ENCODE measurements at regions not wholly inside any gene's neighbourhood (a gene's known extent, or its start where the extent isn't known, plus 50 kb on each side); places are given as distances from the start of the nearest gene placed in this dataset.
"Not testable (repeated sequence)": the region's sequence is repeated elsewhere in the genome, so short reads cannot be mapped to it uniquely, and the experiment has no call there.

DNA sequence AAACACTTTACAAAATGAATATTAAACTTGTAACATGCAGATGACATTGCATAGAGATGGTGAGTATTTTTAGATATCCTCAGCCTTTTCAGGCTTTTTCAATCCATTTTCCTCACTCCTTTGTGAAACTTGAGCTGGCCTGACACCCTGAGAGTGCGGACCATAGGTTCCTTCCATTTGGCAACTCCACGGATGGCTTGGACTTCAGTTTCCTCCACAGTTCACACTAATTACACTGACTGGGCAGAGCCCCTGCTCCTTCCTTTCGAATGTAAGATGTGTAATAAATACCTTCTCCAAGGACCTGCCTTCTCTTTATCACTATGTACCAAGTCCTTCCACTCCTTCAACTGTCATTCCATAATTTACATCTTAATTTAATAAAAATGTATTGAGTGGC, 141.7 kb upstream of the LRIG1 start:
- POLR2A ChIA-PET (ENCODE audit: unreplicated experiment): no interaction called here
- H3K27me3 ChIP-seq (ENCODE audit: low read length): no peaks in the 10 kb centered on the region
- no peak for ATAC-seq
- no peak overlapping the region for H3K9ac ChIP-seq (ENCODE audit: low read length)
- no peaks in the 10 kb centered on the region for H3K4me1 ChIP-seq (ENCODE audit: insufficient read depth, low read length)
- intact Hi-C loops (cut with micrococcal nuclease): no loop called here
- H4K20me1 ChIP-seq (ENCODE audit: low read length): no peaks in the 10 kb centered on the region
- no peaks in the 10 kb centered on the region for H3K9me3 ChIP-seq (ENCODE audit: low read length)
- no peaks in the 10 kb centered on the region for H3K9me2 ChIP-seq (replicated peaks; ENCODE audit: low read length)
- DNase-seq: no peak
- BruUV-seq (replicated peaks): no TSS peak
- CTCF ChIA-PET: no interaction called here
- no peaks in the 10 kb centered on the region for H3F3A ChIP-seq (ENCODE audit: low read length, unreplicated experiment)
- no peaks in the 10 kb centered on the region for H3K36me3 ChIP-seq (ENCODE audit: low read depth, low read length)
- H3K4me2 ChIP-seq (ENCODE audit: low read length): no peak overlapping the region
- H3K4me3 ChIP-seq (ENCODE audit: low read length): no peak overlapping the region
- TF ChIP-seq EZH2 (IDR thresholded peaks at IDR 0.05; ENCODE audit: low read length, unreplicated experiment): no peak
- TF ChIP-seq EZH2phosphoT487 (IDR thresholded peaks at IDR 0.05; ENCODE audit: borderline replicate concordance, low read length): no peak
- TF ChIP-seq, protein P1, sequence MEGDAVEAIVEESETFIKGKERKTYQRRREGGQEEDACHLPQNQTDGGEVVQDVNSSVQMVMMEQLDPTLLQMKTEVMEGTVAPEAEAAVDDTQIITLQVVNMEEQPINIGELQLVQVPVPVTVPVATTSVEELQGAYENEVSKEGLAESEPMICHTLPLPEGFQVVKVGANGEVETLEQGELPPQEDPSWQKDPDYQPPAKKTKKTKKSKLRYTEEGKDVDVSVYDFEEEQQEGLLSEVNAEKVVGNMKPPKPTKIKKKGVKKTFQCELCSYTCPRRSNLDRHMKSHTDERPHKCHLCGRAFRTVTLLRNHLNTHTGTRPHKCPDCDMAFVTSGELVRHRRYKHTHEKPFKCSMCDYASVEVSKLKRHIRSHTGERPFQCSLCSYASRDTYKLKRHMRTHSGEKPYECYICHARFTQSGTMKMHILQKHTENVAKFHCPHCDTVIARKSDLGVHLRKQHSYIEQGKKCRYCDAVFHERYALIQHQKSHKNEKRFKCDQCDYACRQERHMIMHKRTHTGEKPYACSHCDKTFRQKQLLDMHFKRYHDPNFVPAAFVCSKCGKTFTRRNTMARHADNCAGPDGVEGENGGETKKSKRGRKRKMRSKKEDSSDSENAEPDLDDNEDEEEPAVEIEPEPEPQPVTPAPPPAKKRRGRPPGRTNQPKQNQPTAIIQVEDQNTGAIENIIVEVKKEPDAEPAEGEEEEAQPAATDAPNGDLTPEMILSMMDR (conservative IDR thresholded peaks at IDR 0.05; ENCODE audit: low read depth, low read length): no peak
- no peaks in the 10 kb centered on the region for H3K79me2 ChIP-seq (ENCODE audit: low read length)
- H2AFZ ChIP-seq (ENCODE audit: low read length): no peak overlapping the region
- H3K27ac ChIP-seq (ENCODE audit: low read length): no peak overlapping the region

DNA sequence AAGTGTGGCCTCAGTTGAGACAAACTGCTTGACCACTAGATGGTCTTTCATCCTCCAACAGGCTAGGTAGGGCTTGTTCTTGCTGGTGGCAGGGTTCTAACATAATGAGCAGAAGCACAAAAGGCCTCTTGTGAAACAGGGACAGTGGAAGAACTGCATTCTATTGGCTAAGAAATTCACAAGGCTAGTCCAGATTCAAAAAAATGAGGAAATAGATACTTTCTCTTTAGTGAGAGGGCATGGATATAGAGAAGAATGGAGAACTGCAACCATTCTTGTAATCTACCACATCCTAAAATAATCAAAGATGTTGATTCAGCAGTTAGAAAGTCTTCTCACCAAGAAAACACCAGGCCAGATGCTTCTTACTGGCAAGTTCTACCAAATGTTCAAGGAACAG, 143.7 kb upstream of the LRIG1 start:
- Histone ChIP-seq H2AFZ (ENCODE audit: low read length) (no peak overlapping the region), H4K20me1 (ENCODE audit: low read length) (no peaks in the 10 kb centered on the region), H3K79me2 (ENCODE audit: low read length) (no peaks in the 10 kb centered on the region), H3K27ac (ENCODE audit: low read length) (no peak overlapping the region), H3K4me2 (ENCODE audit: low read length) (no peak overlapping the region), H3K9me2 (replicated peaks; ENCODE audit: low read length) (no peaks in the 10 kb centered on the region), H3K9me3 (ENCODE audit: low read length) (no peaks in the 10 kb centered on the region), H3K4me3 (ENCODE audit: low read length) (no peak overlapping the region), H3K4me1 (ENCODE audit: insufficient read depth, low read length) (no peaks in the 10 kb centered on the region), H3K9ac (ENCODE audit: low read length) (no peak overlapping the region), H3F3A (ENCODE audit: low read length, unreplicated experiment) (no peaks in the 10 kb centered on the region), H3K27me3 (ENCODE audit: low read length) (no peaks in the 10 kb centered on the region), H3K36me3 (ENCODE audit: low read depth, low read length) (no peaks in the 10 kb centered on the region)
- ChIA-PET POLR2A (ENCODE audit: unreplicated experiment) (no interaction called here), CTCF (no interaction called here)
- ATAC-seq: no peak
- BruUV-seq (replicated peaks): no TSS peak
- TF ChIP-seq, protein P1 (conservative IDR thresholded peaks at IDR 0.05; ENCODE audit: low read depth, low read length): no peak
- TF ChIP-seq EZH2phosphoT487 (IDR thresholded peaks at IDR 0.05; ENCODE audit: borderline replicate concordance, low read length) (no peak), EZH2 (IDR thresholded peaks at IDR 0.05; ENCODE audit: low read length, unreplicated experiment) (no peak)
- DNase-seq: no peak
- intact Hi-C loops (cut with micrococcal nuclease): no loop called here

DNA sequence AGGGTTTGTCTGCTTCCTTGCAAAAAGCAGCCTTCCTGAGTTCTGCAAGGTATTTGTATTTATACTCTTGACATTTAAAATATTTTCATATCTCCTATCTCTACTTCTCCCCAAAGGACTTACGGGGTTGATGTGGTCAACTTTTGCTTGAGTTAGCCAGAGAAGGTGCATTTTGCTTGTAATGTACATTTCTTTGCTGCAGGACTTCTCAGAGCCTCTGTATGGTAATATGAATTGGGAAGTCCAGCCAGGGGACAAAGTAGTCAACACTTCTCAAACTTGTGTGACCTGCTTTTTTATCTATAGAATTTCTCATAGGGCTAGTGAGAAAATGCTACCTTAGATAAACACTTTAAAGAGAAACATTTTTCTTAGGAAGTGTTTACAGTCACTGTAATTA, 148.2 kb upstream of the LRIG1 start:
- no peak overlapping the region for H2AFZ ChIP-seq (ENCODE audit: low read length)
- TF ChIP-seq, protein P1 (conservative IDR thresholded peaks at IDR 0.05; ENCODE audit: low read depth, low read length): no peak
- TF ChIP-seq EZH2phosphoT487 (IDR thresholded peaks at IDR 0.05; ENCODE audit: borderline replicate concordance, low read length) (no peak), EZH2 (IDR thresholded peaks at IDR 0.05; ENCODE audit: low read length, unreplicated experiment) (no peak)
- intact Hi-C loops (cut with micrococcal nuclease): no loop called here
- no peaks in the 10 kb centered on the region for H3K27me3 ChIP-seq (ENCODE audit: low read length)
- DNase-seq (no peak), ATAC-seq (no peak)
- no peaks in the 10 kb centered on the region for H3K4me1 ChIP-seq (ENCODE audit: insufficient read depth, low read length)
- POLR2A ChIA-PET (ENCODE audit: unreplicated experiment): no interaction called here
- H3K4me3 ChIP-seq (ENCODE audit: low read length): no peak overlapping the region
- BruUV-seq (replicated peaks): no TSS peak
- H3K9me3 ChIP-seq (ENCODE audit: low read length): no peaks in the 10 kb centered on the region
- no peaks in the 10 kb centered on the region for H3F3A ChIP-seq (ENCODE audit: low read length, unreplicated experiment)
- no peak overlapping the region for H3K4me2 ChIP-seq (ENCODE audit: low read length)
- CTCF ChIA-PET: no interaction called here
- H3K36me3 ChIP-seq (ENCODE audit: low read depth, low read length): no peaks in the 10 kb centered on the region
- no peaks in the 10 kb centered on the region for H3K9me2 ChIP-seq (replicated peaks; ENCODE audit: low read length)
- no peak overlapping the region for H3K27ac ChIP-seq (ENCODE audit: low read length)
- H4K20me1 ChIP-seq (ENCODE audit: low read length): no peaks in the 10 kb centered on the region
- no peaks in the 10 kb centered on the region for H3K79me2 ChIP-seq (ENCODE audit: low read length)
- H3K9ac ChIP-seq (ENCODE audit: low read length): no peak overlapping the region

DNA sequence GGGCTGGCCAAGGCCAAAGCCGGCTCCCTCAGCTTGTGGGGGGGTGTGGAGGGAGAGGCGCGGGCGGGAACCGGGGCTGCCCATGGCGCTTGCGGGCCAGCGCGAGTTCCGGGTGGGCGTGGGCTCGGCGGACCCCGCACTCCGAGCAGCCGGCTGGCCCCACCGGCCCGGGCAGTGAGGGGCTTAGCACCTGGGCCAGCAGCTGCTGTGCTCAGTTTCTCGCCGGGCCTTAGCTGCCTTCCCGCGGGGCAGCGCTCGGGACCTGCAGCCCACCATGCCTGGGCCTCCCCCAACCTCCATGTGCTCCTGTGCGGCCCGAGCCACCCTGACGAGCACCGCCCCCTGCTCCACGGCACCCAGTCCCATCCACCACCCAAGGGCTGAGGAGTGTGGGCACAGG, 150.7 kb upstream of the LRIG1 start:
- H3K9me3 ChIP-seq (ENCODE audit: low read length); H4K20me1 ChIP-seq (ENCODE audit: low read length); H3K9ac ChIP-seq (ENCODE audit: low read length); CTCF ChIA-PET; BruUV-seq (replicated peaks); H3K4me2 ChIP-seq (ENCODE audit: low read length); H3K36me3 ChIP-seq (ENCODE audit: low read depth, low read length); ATAC-seq; H3K4me1 ChIP-seq (ENCODE audit: insufficient read depth, low read length); H3K4me3 ChIP-seq (ENCODE audit: low read length); H3F3A ChIP-seq (ENCODE audit: low read length, unreplicated experiment); H3K27me3 ChIP-seq (ENCODE audit: low read length); H3K9me2 ChIP-seq (replicated peaks; ENCODE audit: low read length); intact Hi-C loops (cut with micrococcal nuclease); H3K79me2 ChIP-seq (ENCODE audit: low read length); DNase-seq; H3K27ac ChIP-seq (ENCODE audit: low read length); H2AFZ ChIP-seq (ENCODE audit: low read length); POLR2A ChIA-PET (ENCODE audit: unreplicated experiment): not testable (repeated sequence)

DNA sequence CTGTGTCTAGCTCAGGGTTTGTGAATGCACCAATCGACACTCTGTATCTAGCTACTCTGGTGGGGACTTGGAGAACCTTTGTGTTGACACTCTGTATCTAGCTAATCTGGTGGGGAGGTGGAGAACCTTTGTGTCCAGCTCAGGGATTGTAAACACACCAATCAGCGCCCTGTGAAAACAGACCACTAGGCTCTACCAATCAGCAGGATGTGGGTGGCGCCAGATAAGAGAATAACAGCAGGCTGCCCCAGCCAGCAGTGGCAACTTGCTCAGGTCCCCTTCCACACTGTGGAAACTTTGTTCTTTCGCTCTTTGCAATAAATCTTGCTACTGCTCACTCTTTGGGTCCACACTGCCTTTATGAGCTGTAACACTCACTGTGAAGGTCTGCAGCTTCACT, 151.3 kb upstream of the LRIG1 start:
- H2AFZ ChIP-seq (ENCODE audit: low read length); H3K4me3 ChIP-seq (ENCODE audit: low read length); BruUV-seq (replicated peaks); H3K9me2 ChIP-seq (replicated peaks; ENCODE audit: low read length); H3K27ac ChIP-seq (ENCODE audit: low read length); H3K36me3 ChIP-seq (ENCODE audit: low read depth, low read length); H3K9me3 ChIP-seq (ENCODE audit: low read length); intact Hi-C loops (cut with micrococcal nuclease); H3F3A ChIP-seq (ENCODE audit: low read length, unreplicated experiment); ATAC-seq; CTCF ChIA-PET; H4K20me1 ChIP-seq (ENCODE audit: low read length); H3K4me2 ChIP-seq (ENCODE audit: low read length); H3K4me1 ChIP-seq (ENCODE audit: insufficient read depth, low read length); DNase-seq; H3K9ac ChIP-seq (ENCODE audit: low read length); H3K79me2 ChIP-seq (ENCODE audit: low read length); POLR2A ChIA-PET (ENCODE audit: unreplicated experiment); H3K27me3 ChIP-seq (ENCODE audit: low read length): not testable (repeated sequence)
